ENCODE measurements at regions not wholly inside any gene's neighbourhood (a gene's known extent, or its start where the extent isn't known, plus 50 kb on each side); places are given as distances from the start of the nearest gene placed in this dataset.

DNA sequence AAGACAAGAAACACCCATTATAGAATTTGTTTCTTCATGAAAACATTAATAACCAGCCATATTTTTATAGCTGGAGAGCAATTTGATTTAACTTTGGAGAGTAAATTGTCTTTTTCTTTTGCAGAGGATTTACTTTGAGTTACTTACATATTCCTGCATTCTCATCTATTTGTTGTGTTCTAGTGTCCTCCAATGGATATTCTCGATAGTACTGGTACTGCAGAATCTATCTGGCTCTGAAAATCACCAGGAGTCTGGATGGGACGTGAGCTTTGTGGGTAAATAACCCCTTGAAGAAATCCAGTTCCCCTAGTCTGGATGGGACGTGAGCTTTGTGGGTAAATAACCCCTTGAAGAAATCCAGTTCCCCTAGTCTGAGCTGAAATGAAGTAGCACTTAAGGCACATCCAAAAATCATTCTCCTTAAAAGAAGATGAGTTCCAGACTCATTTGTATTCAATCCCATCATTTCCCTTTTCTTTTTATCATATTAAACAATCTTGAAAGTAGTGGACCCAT lies 294.1 kb upstream of the UBE2E2 start:
- DNase-seq = no peak

DNA sequence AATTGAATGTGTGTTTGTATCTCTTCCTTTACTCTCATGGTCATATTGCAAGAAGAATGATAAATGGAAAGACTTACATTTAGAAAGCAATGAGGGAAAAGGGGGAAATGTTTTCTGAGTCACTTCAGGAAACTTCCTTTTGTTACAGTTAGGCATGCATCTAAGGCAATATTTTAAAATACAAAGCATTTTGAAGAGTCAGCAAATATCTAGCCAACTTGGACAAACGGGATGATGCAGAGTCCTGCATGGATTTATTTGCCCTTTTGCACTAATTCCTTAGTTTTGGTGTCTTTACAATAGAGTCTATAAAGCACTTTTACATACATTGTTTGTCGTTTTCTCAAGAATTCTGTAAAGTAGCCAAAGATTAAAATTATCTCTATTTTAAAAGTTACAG lies 286.2 kb upstream of the UBE2E2 start:
- DNase-seq = no peak

DNA sequence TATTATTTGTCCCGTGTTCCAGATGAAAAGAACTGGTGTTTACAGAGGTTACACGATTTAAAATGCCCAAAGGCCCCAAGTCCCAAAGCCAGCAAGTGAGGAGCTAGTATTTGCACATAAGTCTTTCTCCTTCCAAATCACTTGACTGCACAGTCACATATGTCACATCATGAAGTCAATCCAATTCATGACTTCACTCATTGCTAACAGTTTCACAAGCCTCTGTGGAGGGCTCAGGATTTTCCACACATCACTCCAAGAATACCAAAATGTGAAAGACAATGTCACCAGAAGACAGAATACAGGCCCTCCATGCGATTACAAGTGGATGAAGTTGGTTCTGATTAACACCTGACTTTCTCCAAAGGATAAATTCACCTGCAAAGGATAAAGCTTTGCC lies 283.1 kb upstream of the UBE2E2 start:
- DNase-seq = no peak

GRCh38 chr3:22922317-22922716 lies 280.8 kb upstream of the UBE2E2 start:
- peak; percentile 35 for DNase-seq

- no peak for DNase-seq
Observed at GRCh38 chr3:22923711-22924110, 279.4 kb upstream of the UBE2E2 start.

GRCh38 chr3:22928216-22929110 lies 274.7 kb upstream of the UBE2E2 start:
- DNase-seq = no peak

- DNase-seq = no peak
Observed at GRCh38 chr3:22933051-22933840, 269.9 kb upstream of the UBE2E2 start.

GRCh38 chr3:22933841-22934116 lies 269.3 kb upstream of the UBE2E2 start:
- no peak for DNase-seq

DNA sequence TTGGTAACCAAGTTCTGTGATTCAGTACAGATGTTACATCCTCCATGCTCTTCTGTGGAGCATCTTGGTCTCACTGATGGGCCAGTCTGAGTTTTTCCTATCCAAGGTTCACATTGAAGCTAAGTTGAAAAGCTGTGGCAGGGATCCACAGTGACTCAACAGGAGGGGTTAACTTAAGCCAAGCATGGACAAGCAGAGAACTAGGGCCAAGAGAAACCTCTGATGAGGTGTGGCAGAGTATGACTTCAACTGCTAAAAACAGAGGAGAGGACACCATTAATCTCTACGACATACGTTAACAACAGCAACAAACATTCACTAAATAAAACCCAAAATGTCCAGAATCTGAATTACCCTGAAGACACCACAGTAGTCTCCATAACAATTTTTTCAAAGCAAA lies 268.1 kb upstream of the UBE2E2 start:
- DNase-seq = no peak

GRCh38 chr3:22937536-22937935 lies 265.6 kb upstream of the UBE2E2 start:
- DNase-seq = no peak

DNA sequence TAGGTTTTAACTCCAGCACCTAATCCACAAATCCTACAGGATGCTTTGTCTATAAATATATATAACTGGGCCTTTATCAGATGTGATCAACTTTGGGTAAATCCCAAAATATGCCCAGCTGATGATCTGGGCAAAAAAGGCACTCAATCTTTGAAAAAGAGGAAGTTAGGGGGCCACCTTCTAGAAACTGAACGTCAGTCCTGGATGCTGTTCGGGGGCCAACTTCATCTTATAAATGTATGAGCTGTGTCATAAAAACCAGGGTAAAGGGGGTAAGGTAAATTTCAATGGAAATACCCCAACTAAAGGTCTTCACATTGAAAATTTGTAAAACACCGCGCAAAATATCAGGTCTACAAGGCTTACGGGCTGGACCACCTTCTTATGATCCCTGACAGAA lies 264.4 kb upstream of the UBE2E2 start:
- DNase-seq = no peak

GRCh38 chr3:22939349-22939748 lies 263.8 kb upstream of the UBE2E2 start:
- DNase-seq = no peak

DNA sequence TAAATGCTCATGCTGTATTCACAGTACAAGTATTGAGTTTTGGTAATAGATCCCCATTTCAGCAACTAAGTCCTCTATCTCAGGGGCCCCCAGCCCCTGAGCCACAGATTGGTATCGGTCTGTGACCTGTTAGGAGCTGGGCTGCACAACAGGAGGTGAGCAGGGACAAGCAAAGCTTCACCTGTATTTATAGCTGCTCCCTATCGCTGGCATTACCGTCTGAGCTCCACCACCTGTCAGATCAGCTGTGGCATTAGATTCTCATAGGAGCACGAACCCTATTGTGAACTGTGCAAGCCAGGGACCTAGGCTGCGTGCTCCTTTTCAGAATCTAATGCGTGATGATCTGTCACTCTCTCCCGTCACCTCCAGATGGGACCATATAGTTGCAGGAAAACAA lies 262.8 kb upstream of the UBE2E2 start:
- DNase-seq = no peak

- DNase-seq = no peak
Observed at GRCh38 chr3:22942981-22943380, 260.1 kb upstream of the UBE2E2 start.

- DNase-seq = no peak
Observed at GRCh38 chr3:22947851-22948250, 255.3 kb upstream of the UBE2E2 start.

- DNase-seq = no peak
Observed at GRCh38 chr3:22951910-22952309, 251.2 kb upstream of the UBE2E2 start.

DNA sequence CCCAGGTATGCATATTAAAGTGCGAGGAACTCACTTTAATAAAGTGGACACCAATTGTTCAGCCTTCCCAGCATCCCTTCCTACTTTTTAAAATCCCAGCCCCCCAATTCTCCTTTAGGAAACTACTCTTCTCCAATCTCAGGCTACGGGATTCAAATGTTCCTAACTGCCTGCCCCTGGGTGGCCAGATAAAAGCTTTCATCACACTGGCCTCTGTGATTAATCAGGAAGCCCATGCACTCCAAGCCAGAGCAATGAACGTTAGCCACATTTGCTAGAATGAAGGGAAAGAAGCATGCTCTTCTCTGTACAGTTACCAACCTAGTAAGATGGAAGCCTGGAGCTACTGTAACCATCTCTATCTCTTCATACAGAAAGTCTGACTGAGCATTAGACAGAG lies 250.3 kb upstream of the UBE2E2 start:
- no peak for DNase-seq

DNA sequence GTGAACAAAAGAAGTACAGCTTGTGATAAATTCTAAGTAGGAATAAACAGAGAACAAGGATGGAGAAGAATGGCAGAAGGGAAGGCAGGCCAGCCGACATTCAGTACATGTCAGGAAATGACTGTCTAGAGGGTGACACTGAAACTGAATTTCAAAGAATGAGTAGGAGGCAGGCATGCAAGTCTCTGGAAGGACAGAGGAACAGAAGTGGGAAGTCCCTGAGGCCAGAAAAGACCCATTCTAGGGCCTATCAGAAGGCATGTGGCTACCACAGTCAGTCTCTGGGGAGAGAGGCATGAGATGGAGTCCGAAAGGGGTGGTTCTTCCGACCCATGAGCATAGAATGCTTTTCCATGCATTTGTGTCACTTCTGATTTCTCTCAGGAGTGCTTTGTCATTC lies 243.5 kb upstream of the UBE2E2 start:
- no peak for DNase-seq

DNA sequence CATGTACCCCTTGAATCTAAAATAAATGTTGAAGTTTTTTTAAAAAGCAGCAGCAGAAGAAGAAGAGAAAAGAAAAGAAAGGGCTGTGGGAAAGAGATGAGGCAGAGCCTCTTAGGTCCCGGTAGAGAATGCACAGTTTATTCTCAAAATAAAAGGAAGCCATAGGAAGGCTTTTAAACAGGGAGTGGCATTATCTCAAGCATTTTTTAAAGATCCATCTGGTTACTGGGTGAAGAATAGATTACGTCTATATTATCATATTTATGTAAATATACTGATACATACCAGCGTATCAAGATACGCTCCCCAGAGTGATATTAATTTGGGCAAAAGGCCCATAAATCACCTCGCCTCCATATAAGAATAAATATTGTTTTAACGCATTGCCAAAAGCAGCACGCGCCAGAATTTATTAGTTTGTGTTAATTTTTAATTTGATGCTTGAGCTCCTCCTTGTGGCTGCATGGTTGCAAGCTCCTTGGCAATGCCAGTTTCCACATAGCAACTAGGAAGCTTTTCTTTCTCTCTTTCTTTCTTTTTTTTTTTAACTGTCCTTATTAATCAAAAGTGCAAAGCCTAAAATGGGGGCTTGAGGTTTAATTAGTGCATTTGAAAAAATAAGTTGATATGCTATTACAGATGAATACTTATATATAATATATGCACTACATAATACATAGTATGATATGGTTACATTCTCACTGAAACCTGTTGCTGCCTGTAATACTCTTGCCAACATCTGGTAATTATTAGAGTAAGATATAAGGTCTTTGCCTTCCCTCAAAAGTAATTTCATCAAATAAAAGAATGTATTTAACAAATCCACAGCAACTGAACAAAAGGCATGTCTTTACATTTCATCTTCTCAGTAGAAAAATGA lies 242.8 kb upstream of the UBE2E2 start:
- DNase-seq = peak; percentile 60

- no peak for DNase-seq
Observed at GRCh38 chr3:22962244-22962643, 240.9 kb upstream of the UBE2E2 start.

DNA sequence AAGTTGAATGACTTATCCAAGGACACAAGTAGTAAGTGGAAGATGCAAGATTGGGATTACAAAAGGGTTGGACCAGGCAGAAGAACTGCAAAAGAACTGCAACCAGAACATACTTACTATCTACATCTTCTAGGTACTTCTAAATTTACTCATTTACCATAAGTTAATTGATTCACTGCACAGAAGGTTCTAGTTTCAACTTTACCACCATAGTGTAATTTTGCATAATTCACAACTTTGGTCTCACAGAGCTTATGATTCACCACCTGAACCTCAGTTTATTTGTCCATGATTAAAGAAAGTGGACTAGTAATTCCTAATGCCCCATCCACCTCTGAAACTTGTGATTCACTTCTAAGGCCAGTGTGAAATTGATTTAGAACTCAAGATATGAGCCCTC lies 236.8 kb upstream of the UBE2E2 start:
- no peak for DNase-seq

GRCh38 chr3:22969276-22969675 lies 233.9 kb upstream of the UBE2E2 start:
- no peak for DNase-seq

DNA sequence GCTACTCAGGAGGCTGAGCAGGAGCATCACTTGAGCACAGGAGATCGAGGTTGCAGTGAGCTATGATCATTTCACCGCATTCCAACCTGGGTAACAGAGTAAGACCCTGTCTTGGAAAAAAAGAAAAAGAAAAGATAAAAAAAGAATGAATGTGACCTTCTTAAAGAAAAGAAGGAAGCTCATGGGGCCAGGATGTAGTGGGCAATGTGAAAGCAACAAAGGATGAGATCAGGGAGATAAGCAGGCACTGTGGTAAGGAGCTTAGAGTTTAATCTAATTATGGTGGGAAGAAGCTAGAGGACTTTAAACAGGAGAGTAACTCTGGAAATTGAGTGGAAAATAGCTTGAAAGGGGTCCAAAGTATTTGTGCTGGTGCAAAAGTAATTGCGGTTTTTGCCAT lies 231.6 kb upstream of the UBE2E2 start:
- DNase-seq = no peak

All from kidney glomerular epithelial cell (primary cell).